UCSD-AML1 (cell line): ENCODE measurements at regions not wholly inside any gene's neighbourhood (a gene's known extent, or its start where the extent isn't known, plus 50 kb on each side); places are given as distances from the start of the nearest gene placed in this dataset.

ENCODE experiments used
- DNase-seq: peaks from one replicate; lab custom pipeline; 2025; ENCODE audit not compliant: unreplicated experiment; lab: John Stamatoyannopoulos, UW

- DNase-seq, result no peak
Measured at GRCh38 chr14:61940666-61941420, 178.6 kb downstream of the SNAPC1 start.

- no peak for DNase-seq
Measured at GRCh38 chr14:61941421-61942150, 179.4 kb downstream of the SNAPC1 start.

- no peak for DNase-seq
Measured at GRCh38 chr14:61948376-61948775, 186.2 kb downstream of the SNAPC1 start.

- no peak for DNase-seq
Measured at GRCh38 chr14:61950340-61950739, 188.1 kb downstream of the SNAPC1 start.

- DNase-seq, result no peak
Measured at GRCh38 chr14:61953602-61954001, 191.4 kb downstream of the SNAPC1 start.

- no peak for DNase-seq
Measured at GRCh38 chr14:61954306-61954705, 192.1 kb downstream of the SNAPC1 start.

- DNase-seq, result no peak
Measured at GRCh38 chr14:61956517-61956916, 194.3 kb downstream of the SNAPC1 start.

- DNase-seq, result no peak
Measured at GRCh38 chr14:61959348-61959747, 197.1 kb downstream of the SNAPC1 start.

GRCh38 chr14:61961369-61961768, 199.1 kb downstream of the SNAPC1 start:
- DNase-seq, result no peak

GRCh38 chr14:61963926-61964325, 201.7 kb downstream of the SNAPC1 start:
- no peak for DNase-seq

GRCh38 chr14:61965030-61965745, 203.0 kb downstream of the SNAPC1 start:
- DNase-seq, result no peak

- DNase-seq, result no peak
Measured at GRCh38 chr14:61968207-61968606, 206.0 kb downstream of the SNAPC1 start.

- DNase-seq, result no peak
Measured at GRCh38 chr14:61972711-61973110, 210.5 kb downstream of the SNAPC1 start.

GRCh38 chr14:61973981-61974380, 211.8 kb downstream of the SNAPC1 start:
- no peak for DNase-seq

GRCh38 chr14:61977217-61977616, 215.0 kb downstream of the SNAPC1 start:
- no peak for DNase-seq

- no peak for DNase-seq
Measured at GRCh38 chr14:61988240-61988639, 226.0 kb downstream of the SNAPC1 start.

- no peak for DNase-seq
Measured at GRCh38 chr14:61992139-61992538, 229.9 kb downstream of the SNAPC1 start.

- DNase-seq, result no peak
Measured at GRCh38 chr14:61992926-61993325, 230.7 kb downstream of the SNAPC1 start.

GRCh38 chr14:61994589-61994988, 232.4 kb downstream of the SNAPC1 start:
- DNase-seq, result no peak

- DNase-seq, result no peak
Measured at GRCh38 chr14:61996753-61997152, 234.5 kb downstream of the SNAPC1 start.

GRCh38 chr14:61997161-61997560, 234.9 kb downstream of the SNAPC1 start:
- no peak for DNase-seq

GRCh38 chr14:62001963-62002362, 239.7 kb downstream of the SNAPC1 start:
- DNase-seq, result no peak
